T-helper 22 cell (primary cell): ENCODE measurements at regions not wholly inside any gene's neighbourhood (a gene's known extent, or its start where the extent isn't known, plus 50 kb on each side); places are given as distances from the start of the nearest gene placed in this dataset.

Experiments
- DNase-seq: peaks from one replicate; pipeline ENCODE4 v3.0.0-alpha.2; 2020; ENCODE audit warnings: low read depth

DNA sequence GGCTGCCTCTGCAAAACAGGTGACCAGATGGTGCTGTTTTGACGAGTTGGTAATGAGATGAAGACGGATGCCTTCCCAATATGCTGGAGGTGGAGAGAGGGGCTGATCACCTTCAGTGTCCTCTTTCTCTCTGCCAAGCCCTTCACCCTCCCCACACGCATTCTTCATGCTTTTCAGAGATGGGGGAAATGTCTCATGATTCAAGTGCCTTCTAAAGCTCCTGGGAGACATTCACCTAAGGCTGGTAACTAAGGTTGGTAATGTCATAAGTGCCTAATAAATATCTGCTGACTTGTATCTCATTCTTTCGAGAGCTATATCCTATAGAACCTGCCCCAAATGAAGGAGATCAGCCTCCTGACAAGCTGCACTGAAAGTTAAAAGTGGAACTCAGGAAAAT, 86.2 kb upstream of the MBNL2 start:
- DNase-seq = no peak

DNA sequence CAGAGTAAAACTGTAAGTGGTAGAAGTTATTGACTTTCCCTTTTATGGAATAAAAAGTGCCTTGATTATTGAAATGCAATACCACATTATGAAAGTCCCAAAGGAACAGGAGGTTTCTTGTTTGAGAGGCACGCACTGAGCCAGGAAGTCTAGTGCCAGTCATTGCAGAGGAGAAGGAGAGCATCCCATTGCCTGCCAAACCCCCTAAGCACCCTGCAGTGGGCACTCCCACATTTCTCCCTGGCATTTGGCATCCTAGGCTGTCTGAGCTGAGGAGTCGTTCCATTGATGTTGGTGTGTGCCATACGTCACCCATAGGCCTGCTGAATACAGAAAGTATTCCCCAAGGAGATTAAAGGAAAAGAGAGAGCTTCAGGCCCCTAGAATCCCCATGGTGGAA, 85.7 kb upstream of the MBNL2 start:
- DNase-seq = no peak

DNA sequence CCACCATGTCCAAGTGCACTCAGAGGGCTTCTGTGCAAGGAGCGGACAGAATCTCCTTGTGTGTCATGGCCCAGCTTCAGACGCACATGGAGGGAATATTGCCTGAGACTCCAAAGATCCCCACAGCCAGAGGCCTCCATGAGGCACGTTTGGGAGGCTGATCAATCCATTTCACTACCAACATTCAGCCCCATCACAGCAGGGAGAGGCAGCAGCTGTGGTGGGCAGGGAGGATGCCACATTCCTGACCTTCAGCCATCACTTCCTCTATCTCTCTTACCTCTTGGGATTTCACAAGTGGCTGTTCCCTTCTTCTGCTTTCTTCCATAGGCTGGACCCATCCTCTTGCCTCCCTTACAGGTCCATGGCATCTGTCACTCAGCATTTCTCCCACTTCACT, 82.4 kb upstream of the MBNL2 start:
- DNase-seq = no peak

DNA sequence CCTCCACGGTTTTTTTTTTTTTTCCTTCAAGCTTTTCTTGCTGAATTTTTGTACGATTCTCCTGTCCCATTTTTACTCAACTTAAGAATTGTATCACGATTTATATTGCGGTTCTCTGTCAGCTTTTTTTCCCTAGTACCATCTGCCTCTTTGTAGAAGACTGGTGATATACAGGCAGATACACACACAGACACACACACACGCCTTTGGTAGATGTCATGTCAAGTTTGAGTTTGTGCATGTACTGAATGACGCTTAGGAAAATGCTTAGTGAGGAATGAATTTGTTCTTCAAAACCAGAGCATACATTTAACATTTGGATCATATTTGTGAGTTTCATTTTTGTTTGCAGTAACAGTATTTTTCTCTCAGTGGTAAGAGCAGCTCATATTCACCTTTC, 82.0 kb upstream of the MBNL2 start:
- no peak for DNase-seq

DNA sequence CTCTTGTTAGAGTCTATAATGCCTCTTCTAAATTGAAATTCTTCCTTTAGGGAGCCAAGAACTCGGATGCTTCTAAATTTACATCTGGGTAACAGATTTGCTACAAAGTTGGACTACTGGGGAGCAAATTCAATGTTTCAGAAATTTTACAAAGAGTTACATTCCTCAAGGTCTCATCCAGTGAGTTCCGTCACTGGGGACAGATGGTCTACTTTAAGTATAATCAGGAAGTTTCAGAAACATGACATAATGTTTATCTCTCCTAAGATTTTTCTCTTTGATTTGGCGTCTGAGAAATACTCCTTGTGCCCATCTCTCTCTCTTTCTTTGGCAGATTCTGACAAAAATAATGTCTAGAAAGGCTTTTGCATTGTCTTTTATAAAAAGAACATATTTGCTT, 81.5 kb upstream of the MBNL2 start:
- no peak for DNase-seq

DNA sequence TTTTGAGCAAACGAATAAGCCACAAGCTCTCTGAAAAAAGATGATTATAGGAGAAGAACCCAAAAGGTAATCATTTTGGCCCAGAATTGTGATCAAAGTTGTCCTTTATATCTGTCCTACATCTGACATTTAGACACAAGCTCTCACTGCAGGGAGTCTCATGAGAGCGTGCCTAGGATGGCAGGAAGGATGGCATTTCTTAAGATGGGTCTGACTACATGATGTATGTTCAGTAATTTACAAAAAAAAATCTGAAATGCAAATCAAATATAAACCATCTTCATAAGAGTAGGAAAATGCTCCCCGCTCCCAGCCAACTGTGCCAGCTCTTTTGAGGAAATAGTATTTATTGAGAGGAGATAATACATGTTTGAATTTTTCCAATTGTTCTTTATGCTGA, 81.0 kb upstream of the MBNL2 start:
- DNase-seq = no peak

DNA sequence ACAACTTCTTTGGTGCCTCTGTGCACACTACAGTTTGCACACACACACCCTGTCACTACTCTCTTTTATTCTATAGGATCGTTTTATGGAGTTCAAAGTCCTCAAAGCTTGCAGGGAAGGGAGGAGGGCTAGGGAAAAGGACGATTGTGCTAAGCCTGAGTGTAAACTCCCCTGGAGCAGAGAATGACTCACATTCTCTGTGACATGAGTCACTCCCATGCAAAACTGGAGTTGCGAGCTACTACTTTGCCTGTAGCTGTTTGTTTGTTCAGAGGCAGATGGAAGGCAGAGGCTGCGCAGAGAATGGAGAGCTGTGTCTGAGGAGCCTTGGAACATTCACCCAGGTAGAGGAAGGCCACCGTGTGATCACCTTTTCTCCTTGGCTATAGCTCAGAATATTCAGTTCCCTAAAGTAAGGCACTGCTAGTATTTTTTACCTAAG, 80.5 kb upstream of the MBNL2 start:
- DNase-seq = no peak

DNA sequence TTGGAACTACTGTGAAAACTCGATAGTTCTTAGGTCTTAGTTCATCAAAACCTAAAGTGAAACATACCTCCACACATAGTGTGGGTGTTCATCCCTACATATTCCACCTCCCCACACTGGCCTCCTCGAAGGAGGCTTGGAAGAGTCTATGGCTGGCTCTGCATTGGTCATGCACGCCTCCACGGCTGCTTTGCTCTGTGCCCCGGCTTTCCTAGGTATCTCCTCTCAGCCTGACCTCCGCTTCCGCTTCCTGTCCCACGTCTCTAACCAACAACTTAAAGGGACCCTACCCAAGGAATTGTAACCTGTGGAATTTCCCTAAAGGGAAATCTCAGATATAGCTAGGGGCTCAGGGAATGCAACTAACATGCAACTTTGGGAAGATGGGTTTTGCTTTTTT, 79.7 kb upstream of the MBNL2 start:
- DNase-seq = no peak

DNA sequence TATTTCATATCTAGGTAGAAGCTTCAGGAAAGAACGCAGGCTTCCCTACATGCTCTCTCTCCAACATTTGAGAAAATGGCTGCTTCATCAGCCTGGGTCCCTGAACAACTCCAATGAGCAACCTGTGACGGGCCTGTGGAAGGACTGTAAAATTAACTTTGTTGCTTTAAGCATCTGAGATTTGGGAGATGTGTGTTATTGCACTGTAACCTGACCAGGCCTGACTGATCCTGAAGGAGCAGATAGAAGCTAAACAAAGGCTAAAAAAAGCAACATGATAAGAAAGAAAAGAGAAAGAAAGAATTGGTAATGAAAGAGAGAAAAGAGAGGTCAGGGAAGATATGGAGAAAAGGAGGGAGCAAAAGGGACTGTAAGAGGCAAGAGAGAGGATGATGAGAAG, 77.1 kb upstream of the MBNL2 start:
- DNase-seq = no peak

DNA sequence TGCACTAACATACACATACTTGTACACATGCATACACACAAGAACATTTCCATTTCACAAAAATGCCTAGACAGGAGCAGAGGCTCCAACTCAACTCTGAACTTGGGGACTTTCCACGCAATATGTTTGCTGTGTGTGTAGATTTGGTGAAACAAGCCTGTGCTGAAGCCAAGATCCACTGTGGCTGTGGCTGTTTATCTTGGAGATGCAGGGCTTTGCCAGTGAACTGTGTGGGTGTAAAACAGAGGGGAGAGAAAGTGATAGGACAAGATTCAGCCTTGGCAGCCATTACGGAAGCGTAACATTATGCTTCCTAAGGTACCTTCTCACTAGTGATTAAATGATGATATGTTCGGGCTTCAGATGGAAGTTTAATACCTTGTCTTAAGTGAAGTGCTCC, 73.2 kb upstream of the MBNL2 start:
- DNase-seq = no peak

DNA sequence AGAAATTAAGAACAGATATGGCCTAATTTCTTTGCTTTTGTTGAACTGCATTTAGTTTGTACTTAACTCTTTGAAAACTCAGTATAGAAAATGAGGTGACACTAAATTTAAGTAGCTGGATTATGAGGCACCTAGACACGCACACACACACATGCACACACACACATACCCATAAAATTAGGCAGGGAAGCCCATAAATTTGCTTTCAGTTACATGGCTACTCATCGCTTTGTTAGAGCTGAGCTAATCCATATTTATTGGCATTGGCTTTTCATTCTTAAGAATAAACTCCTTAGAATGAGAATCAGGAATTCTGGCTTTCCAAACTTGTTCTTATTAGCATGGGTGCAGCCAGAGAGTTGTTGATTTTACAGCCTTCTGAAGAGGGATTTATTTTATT, 61.7 kb upstream of the MBNL2 start:
- no peak for DNase-seq

DNA sequence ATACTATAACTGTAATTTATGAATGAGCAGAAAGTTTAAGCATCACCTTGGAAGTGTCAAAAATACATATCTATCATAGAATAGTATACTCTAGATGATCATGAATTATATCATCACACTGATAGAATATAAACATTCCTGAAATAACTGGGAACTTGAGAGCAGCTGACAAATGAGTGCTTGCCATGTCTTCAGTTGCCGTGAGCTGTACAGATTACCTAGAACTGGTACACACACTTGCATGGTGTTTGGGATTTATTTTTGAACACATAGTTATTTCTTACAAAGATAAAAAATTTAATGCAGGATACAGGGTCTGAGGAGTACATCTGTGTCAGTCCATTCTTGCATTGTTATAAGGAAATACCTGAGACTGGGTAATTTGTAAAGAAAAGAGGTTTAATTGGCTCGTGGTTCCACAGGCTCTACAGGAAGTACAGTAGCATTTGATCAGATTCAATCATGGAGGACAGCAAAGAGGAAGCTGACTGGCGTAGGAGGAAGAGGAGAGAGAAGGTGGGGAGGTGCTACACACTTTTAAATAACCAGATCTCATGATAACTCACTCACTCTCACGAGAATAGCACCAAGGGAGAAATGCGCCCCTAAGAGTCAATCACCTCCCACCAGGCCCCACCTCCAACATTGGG, 60.4 kb upstream of the MBNL2 start:
- no peak for DNase-seq

DNA sequence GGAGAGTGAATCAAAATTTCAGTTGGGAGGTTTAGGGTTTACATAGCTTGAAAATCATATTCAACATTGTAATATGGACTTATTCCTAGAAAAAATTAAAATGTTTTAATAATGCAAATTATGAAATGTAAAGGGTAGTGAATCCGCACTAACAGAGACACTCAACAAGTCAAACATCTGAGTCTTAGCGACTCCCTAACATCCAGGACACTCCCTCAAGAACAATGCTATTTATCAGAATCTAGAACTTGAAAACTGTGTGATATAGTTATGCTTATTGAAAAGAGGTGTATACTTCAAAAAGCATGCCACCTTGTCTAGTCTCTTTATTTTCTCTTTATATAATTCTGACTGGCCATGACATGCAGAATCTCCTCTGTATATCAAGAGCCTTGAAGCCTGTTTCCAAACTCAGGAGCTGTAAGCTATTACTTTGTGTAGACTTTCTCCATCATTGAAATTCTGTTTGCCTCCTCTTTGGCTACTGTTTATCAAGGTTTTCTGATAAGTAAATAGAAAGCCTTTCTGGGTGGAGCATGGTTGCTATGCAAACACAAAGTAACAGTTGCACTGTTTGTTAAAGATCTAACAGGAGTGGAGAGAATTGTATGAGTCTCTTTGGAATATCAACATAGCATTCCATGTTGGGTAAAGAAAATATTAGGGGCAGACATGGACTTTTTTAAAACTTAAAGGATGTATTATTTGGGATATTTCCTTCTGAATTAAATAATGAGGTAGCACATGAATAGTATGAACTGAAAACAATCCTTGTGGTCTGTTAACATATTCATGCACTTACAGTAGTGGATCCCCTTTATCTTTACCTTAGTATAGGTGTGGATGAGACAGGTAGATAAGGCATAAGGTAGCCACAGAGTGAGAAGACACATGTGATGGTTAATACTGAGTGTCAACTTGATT, 56.4 kb upstream of the MBNL2 start:
- no peak for DNase-seq

DNA sequence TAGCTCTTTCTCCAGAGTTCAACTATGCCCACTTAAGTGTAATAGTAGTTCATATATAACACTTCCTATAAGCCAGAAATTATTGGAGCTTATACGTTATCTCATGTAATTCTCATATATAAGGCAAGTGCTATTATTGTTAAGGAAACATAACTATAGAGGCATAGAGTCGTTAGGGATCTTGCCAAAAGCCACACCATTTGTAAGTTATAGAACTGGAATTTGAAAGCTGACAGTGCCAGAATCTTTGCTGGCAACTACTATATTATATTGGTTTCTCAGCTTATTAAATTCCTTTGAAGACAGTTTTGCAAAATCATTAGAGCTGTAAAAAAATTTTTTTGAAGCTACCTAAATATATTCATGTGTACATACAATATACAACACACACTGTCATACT, 51.0 kb upstream of the MBNL2 start:
- DNase-seq = no peak
